Activated naive CD4-positive, alpha-beta T cell treated with anti-CD3 and anti-CD28 coated beads, Interleukin-2, amount 10 ng/mL, durations not matched to agents 7 days and 5 days (primary cell): ENCODE measurements at regions not wholly inside any gene's neighbourhood (a gene's known extent, or its start where the extent isn't known, plus 50 kb on each side); places are given as distances from the start of the nearest gene placed in this dataset.

Experiments
- CTCF ChIA-PET: fragments of 350-600 bp; sonication (Branson Sonifier 250); formaldehyde crosslinking; loops from one replicate; lab custom pipeline; 2021; ENCODE audit warnings: antibody characterized with exemption; lab: Charles Lee
- DNase-seq: peaks from one replicate; pipeline ENCODE4 v3.0.0-alpha.2; 2020
- H3K27ac Mint-ChIP-seq: one replicate; pipeline ENCODE4 v1.8.0; 2021; ENCODE audit warnings: mild to moderate bottlenecking, moderate library complexity, mixed read lengths
- H3K27me3 Mint-ChIP-seq: one replicate; pipeline ENCODE4 v1.8.0; 2021; ENCODE audit warnings: mild to moderate bottlenecking, mixed read lengths
- H3K36me3 Mint-ChIP-seq: one replicate; pipeline ENCODE4 v1.8.0; 2021; ENCODE audit warnings: mixed read lengths
- H3K4me1 Mint-ChIP-seq: one replicate; pipeline ENCODE4 v1.8.0; 2021; ENCODE audit warnings: mixed read lengths
- H3K4me3 Mint-ChIP-seq: one replicate; pipeline ENCODE4 v1.8.0; 2021; ENCODE audit warnings: mild to moderate bottlenecking, moderate library complexity, mixed read lengths
- H3K9me3 Mint-ChIP-seq: one replicate; pipeline ENCODE4 v1.8.0; 2021; ENCODE audit warnings: mixed read lengths

GRCh38 chr7:68321076-68321639, 1277.1 kb upstream of the AUTS2 start:
- H3K27me3 Mint-ChIP-seq, result no peaks in the 10 kb centered on the region
- H3K27ac Mint-ChIP-seq, result no peak overlapping the region
- H3K4me1 Mint-ChIP-seq, result no peaks in the 10 kb centered on the region
- H3K4me3 Mint-ChIP-seq, result no peak overlapping the region
- H3K36me3 Mint-ChIP-seq, result no peaks in the 10 kb centered on the region
- H3K9me3 Mint-ChIP-seq, result peaks cover 16% of the 10 kb centered on the region
- DNase-seq, result no peak
- CTCF ChIA-PET, result no interaction called here

GRCh38 chr7:68321776-68322496, 1276.3 kb upstream of the AUTS2 start:
- no peaks in the 10 kb centered on the region for H3K27me3 Mint-ChIP-seq
- peaks cover 19% of the 10 kb centered on the region for H3K9me3 Mint-ChIP-seq
- no peaks in the 10 kb centered on the region for H3K36me3 Mint-ChIP-seq
- CTCF ChIA-PET, result no interaction called here
- no peak overlapping the region for H3K4me3 Mint-ChIP-seq
- no peak for DNase-seq
- no peaks in the 10 kb centered on the region for H3K4me1 Mint-ChIP-seq
- H3K27ac Mint-ChIP-seq, result no peak overlapping the region

GRCh38 chr7:68324621-68325020, 1273.7 kb upstream of the AUTS2 start:
- Mint-ChIP-seq H3K4me1 (no peaks in the 10 kb centered on the region), H3K4me3 (no peak overlapping the region), H3K27me3 (no peaks in the 10 kb centered on the region), H3K9me3 (peaks cover 26% of the 10 kb centered on the region), H3K27ac (no peak overlapping the region), H3K36me3 (no peaks in the 10 kb centered on the region)
- DNase-seq, result no peak
- CTCF ChIA-PET, result no interaction called here

GRCh38 chr7:68334216-68334615, 1264.1 kb upstream of the AUTS2 start:
- Mint-ChIP-seq H3K4me1 (no peaks in the 10 kb centered on the region), H3K27me3 (no peaks in the 10 kb centered on the region), H3K36me3 (no peaks in the 10 kb centered on the region), H3K27ac (no peak overlapping the region), H3K9me3 (peaks cover 40% of the 10 kb centered on the region), H3K4me3 (no peak overlapping the region)
- no peak for DNase-seq
- CTCF ChIA-PET, result no interaction called here

GRCh38 chr7:68334636-68335272, 1263.5 kb upstream of the AUTS2 start:
- no peaks in the 10 kb centered on the region for H3K36me3 Mint-ChIP-seq
- no peak overlapping the region for H3K4me3 Mint-ChIP-seq
- DNase-seq, result no peak
- H3K27ac Mint-ChIP-seq, result no peak overlapping the region
- H3K9me3 Mint-ChIP-seq, result peaks cover 46% of the 10 kb centered on the region
- no peaks in the 10 kb centered on the region for H3K27me3 Mint-ChIP-seq
- CTCF ChIA-PET, result no interaction called here
- H3K4me1 Mint-ChIP-seq, result no peaks in the 10 kb centered on the region

- Mint-ChIP-seq H3K4me1 (no peaks in the 10 kb centered on the region), H3K27me3 (no peaks in the 10 kb centered on the region), H3K9me3 (peaks cover 48% of the 10 kb centered on the region), H3K4me3 (no peak overlapping the region), H3K27ac (no peak overlapping the region), H3K36me3 (no peaks in the 10 kb centered on the region)
- DNase-seq, result no peak
- CTCF ChIA-PET, result no interaction called here
Measured at GRCh38 chr7:68336594-68336993, 1261.7 kb upstream of the AUTS2 start.

GRCh38 chr7:68348401-68348800, 1249.9 kb upstream of the AUTS2 start:
- CTCF ChIA-PET, result interaction anchor here (0.6 kb wide), 1 partner anchor 236 kb away, joined by 3 read pairs; no protein-coding TSS in a partner anchor
- DNase-seq, result no peak
- peaks cover 33% of the 10 kb centered on the region for H3K9me3 Mint-ChIP-seq
- no peaks in the 10 kb centered on the region for H3K4me1 Mint-ChIP-seq
- H3K4me3 Mint-ChIP-seq, result no peak overlapping the region
- no peaks in the 10 kb centered on the region for H3K36me3 Mint-ChIP-seq
- H3K27ac Mint-ChIP-seq, result no peak overlapping the region
- no peaks in the 10 kb centered on the region for H3K27me3 Mint-ChIP-seq

GRCh38 chr7:68362745-68363518, 1235.3 kb upstream of the AUTS2 start:
- peaks cover 33% of the 10 kb centered on the region for H3K9me3 Mint-ChIP-seq
- H3K27ac Mint-ChIP-seq, result no peak overlapping the region
- H3K4me3 Mint-ChIP-seq, result no peak overlapping the region
- H3K36me3 Mint-ChIP-seq, result no peaks in the 10 kb centered on the region
- no peaks in the 10 kb centered on the region for H3K4me1 Mint-ChIP-seq
- DNase-seq, result no peak
- CTCF ChIA-PET, result no interaction called here
- H3K27me3 Mint-ChIP-seq, result no peaks in the 10 kb centered on the region

- H3K27me3 Mint-ChIP-seq, result no peaks in the 10 kb centered on the region
- no peak for DNase-seq
- no peaks in the 10 kb centered on the region for H3K4me1 Mint-ChIP-seq
- H3K9me3 Mint-ChIP-seq, result peaks cover 44% of the 10 kb centered on the region
- CTCF ChIA-PET, result no interaction called here
- no peaks in the 10 kb centered on the region for H3K36me3 Mint-ChIP-seq
- H3K27ac Mint-ChIP-seq, result no peak overlapping the region
- H3K4me3 Mint-ChIP-seq, result no peak overlapping the region
Measured at GRCh38 chr7:68364886-68365625, 1233.2 kb upstream of the AUTS2 start.

- Mint-ChIP-seq H3K4me1 (no peaks in the 10 kb centered on the region), H3K9me3 (peaks cover 34% of the 10 kb centered on the region), H3K36me3 (no peaks in the 10 kb centered on the region), H3K27ac (no peak overlapping the region), H3K27me3 (no peaks in the 10 kb centered on the region), H3K4me3 (no peak overlapping the region)
- CTCF ChIA-PET, result no interaction called here
- no peak for DNase-seq
Measured at GRCh38 chr7:68371985-68372384, 1226.3 kb upstream of the AUTS2 start.

GRCh38 chr7:68376131-68376661, 1222.1 kb upstream of the AUTS2 start:
- CTCF ChIA-PET, result no interaction called here
- Mint-ChIP-seq H3K27me3 (no peaks in the 10 kb centered on the region), H3K9me3 (peaks cover 23% of the 10 kb centered on the region), H3K36me3 (no peaks in the 10 kb centered on the region), H3K27ac (no peak overlapping the region), H3K4me1 (no peaks in the 10 kb centered on the region), H3K4me3 (no peak overlapping the region)
- DNase-seq, result no peak

GRCh38 chr7:68381731-68382130, 1216.5 kb upstream of the AUTS2 start:
- H3K36me3 Mint-ChIP-seq, result no peaks in the 10 kb centered on the region
- DNase-seq, result no peak
- H3K4me1 Mint-ChIP-seq, result no peaks in the 10 kb centered on the region
- CTCF ChIA-PET, result no interaction called here
- no peaks in the 10 kb centered on the region for H3K27me3 Mint-ChIP-seq
- H3K9me3 Mint-ChIP-seq, result peaks cover 24% of the 10 kb centered on the region
- H3K4me3 Mint-ChIP-seq, result no peak overlapping the region
- H3K27ac Mint-ChIP-seq, result no peak overlapping the region

- Mint-ChIP-seq H3K27me3 (no peaks in the 10 kb centered on the region), H3K4me1 (no peaks in the 10 kb centered on the region), H3K36me3 (no peaks in the 10 kb centered on the region), H3K27ac (no peak overlapping the region), H3K9me3 (peaks cover 25% of the 10 kb centered on the region), H3K4me3 (no peak overlapping the region)
- CTCF ChIA-PET, result no interaction called here
- no peak for DNase-seq
Measured at GRCh38 chr7:68384581-68384980, 1213.7 kb upstream of the AUTS2 start.

GRCh38 chr7:68393051-68393450, 1205.2 kb upstream of the AUTS2 start:
- no peak overlapping the region for H3K4me3 Mint-ChIP-seq
- no peaks in the 10 kb centered on the region for H3K4me1 Mint-ChIP-seq
- H3K36me3 Mint-ChIP-seq, result no peaks in the 10 kb centered on the region
- H3K27ac Mint-ChIP-seq, result no peak overlapping the region
- peaks cover 47% of the 10 kb centered on the region for H3K9me3 Mint-ChIP-seq
- no peak for DNase-seq
- no peaks in the 10 kb centered on the region for H3K27me3 Mint-ChIP-seq
- CTCF ChIA-PET, result no interaction called here
